ENCODE measurements at regions not wholly inside any gene's neighbourhood (a gene's known extent, or its start where the extent isn't known, plus 50 kb on each side); places are given as distances from the start of the nearest gene placed in this dataset.

DNA sequence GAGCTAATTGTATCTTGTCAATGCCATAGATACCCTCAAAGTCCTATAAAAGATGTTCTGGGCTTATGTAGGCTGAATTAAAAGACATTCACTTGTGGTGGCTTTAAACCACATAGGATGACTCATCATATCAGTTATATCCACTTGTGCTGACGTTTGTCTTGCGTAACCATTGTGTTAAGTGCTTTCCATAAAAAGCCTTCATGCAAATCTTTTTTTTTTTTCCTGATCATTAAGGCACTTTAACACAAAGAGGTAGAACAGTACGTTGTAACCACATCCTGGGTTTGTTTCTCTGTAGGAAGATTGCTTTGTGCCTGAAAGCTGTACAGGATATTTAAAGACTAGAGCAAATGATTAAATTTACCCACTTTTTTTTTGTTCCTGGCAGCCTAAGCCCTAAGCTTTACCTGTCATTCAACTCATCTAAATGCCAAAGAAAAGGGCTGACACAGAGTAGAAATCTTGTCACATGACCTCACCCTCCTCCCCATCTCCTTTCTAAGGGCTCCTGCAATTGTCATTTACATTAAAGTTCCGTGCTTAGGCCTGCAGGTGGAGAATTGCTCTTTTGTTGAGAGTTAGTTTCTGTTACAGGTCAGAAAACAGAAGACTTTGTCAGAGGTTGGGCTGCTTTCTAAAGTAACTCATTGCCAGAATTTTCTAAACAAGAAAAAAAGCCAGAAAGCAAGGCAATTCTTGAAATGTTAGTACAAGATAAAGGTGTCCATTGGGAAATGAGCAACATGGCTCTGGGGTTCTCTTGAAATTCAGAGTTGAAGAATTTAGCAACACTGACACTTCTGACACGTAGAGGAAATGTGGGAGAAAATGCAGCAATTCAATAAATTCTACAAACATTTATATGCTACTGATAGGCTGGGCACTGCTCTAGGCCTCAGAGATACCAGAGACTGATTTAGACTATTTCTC, 555.6 kb downstream of the PPARGC1A start:
- peak; percentile 67 for DNase-seq (ENCODE audit: low spot score)

DNA sequence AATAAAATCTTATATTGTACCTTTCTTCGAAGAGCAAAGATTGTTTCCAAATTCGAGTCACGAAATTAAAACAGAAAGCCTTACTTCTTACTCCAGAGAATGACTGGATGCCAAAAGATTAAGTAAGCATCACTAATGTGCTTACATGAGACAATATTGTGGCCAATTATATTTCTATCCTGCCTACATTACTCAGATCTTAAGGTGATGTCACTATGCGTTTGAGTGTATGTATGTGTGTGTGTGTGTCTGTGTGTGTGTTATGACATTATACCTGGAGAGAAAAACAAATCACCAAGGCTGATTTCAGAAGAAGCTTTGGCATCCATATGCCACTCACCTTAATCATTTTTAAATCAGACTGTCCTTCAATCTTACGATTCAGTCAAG, 556.3 kb downstream of the PPARGC1A start:
- no peak for DNase-seq (ENCODE audit: low spot score)

DNA sequence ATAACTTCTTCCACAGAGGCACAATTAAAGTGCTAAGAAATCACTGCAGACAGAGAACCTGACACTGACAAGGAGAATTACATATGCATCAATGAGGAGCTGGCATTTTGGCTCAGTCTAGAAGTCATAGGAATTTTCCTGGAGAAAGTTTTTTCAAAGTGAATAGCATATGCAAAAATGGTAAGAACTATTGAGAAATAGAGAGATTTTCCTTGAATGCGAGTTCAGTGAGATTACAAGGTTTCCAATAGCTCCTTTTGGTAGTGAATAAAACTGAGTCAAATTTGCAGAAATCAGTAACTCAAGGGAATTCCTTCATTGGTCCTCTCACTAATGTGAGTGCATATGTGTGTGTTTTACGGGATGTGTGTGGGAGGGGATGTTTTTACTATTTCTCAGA, 557.5 kb downstream of the PPARGC1A start:
- no peak for DNase-seq (ENCODE audit: low spot score)

DNA sequence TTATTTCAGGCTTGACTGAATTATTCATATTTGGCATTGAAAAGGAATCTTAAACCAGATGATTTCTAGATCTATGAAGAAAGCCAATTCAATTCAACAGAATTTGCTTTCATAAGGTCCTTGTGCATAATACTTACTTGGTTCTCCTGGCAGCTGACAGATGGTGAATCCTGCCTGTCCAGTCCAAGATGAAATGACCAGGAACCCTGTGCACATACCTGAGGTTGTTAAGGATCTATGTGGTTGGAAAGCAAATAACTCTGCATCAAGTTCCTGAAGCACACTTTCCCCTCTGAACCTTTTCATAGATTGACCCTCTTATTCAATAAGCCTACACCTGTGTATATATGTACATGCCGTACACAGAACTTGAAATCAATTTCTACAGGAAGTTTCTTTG, 562.7 kb downstream of the PPARGC1A start:
- DNase-seq (ENCODE audit: low spot score), result no peak

DNA sequence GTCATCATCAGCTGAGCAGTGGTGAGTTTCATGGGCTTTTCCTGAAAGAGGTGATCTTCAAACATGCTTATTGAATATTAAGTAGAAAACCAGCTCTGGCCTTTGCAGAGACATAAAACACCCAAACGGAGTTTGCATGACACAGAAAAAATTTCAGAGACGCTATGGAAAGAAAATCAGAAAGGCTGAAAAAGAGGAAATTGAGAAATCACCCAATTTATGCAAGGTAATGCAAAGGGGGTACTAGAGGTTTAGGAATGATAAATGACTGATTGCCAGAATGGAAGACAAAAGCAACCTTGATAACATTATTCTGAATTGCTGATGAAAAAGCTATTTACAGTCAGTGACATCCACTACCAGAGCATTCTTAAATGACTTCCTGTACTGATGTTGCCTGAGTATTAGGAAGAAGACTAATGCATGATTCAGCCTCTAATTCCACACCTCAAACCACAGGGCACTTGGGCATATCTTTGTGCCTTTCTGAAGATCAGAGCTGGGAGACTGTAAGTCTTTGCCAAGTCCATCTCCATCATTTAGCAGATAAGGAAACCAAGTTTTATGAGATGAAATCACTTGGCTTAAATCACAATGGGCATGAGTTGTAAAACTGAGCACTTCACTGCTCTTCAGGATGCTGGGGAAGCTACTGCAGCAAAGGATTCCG, 565.7 kb downstream of the PPARGC1A start:
- no peak for DNase-seq (ENCODE audit: low spot score)

DNA sequence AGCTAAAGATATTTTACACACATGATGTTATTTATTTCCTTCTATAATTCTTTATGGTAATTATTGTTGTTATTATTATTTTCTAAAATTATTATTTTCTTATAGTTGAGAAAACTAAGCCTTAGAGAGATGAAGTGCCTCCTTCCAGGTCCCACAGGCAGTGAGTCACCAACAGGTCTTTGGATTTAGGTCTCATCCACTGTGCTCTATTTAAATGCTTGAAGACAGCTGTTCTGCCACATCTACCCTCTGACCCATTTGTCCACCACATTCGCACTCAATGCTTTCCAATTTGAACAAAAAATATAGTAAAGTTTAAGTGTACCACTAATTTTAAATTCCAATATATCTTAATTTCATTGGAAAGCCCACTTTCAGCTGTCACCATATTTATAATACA, 566.4 kb downstream of the PPARGC1A start:
- no peak for DNase-seq (ENCODE audit: low spot score)

DNA sequence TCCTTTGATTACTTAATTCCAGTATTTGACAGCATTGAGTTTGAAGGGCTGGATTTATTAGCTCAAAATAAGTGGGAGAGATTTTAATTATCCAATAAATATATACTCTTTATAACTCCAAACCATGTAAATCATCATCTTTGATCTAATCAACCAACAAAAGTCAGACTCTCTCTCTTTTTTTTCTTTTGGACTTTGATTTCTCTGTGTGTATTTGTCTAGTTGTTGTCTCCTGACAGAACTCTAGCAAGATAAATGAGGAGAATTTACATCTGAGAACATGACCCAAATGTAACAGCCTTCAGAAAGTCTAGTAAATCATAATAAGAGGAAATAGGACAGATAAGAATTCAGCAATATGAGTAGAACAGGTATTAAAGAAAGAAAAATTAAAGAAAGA, 567.1 kb downstream of the PPARGC1A start:
- no peak for DNase-seq (ENCODE audit: low spot score)

DNA sequence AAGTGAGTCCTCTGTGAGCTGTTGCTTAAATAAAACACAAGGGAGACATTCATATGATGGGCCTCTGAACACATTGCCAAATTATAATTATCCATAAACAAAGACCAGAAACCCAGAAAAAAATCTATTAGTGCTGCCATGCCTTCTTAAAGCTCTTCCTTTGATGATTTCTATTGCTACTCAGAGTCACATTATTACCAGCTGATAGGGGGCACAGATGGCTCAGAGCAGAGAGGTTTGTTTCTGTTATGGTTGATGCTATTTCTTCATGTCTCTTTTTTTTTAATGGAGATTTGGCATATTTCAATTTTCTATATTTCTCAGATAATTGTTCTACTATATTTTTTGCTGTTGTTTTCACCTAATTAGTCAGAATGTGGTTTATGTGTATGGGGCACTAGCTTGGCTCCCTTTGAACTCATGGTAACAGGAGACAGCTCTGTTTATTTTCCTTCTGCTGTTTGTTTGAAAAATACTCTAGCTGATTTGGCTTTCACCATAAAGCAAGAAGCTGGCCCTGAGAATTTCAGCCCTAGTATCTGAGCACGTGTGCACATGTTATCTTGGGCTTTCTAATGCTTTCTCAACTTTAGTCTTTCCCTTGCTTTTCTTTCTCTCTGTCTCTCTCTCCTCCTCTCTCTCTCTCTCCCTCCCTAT, 568.8 kb downstream of the PPARGC1A start:
- no peak for DNase-seq (ENCODE audit: low spot score)

DNA sequence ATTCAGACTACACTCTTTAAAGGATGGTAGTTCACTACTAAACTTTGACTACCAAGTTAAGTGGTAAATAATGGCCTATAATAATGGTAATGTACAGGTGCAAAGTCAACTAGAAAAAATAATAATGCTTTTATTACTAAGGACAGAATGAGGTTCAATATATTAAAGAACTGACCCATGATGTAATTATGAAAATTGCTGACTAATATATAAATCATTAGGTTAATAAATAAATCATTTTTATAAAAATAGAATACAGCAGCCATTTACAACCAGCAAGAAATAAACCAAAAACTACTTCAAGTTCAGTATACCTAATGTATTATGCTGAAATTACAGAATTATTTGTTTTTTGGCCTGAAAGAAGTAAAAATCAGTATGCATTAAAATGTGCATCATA, 577.2 kb downstream of the PPARGC1A start:
- DNase-seq (ENCODE audit: low spot score), result no peak

DNA sequence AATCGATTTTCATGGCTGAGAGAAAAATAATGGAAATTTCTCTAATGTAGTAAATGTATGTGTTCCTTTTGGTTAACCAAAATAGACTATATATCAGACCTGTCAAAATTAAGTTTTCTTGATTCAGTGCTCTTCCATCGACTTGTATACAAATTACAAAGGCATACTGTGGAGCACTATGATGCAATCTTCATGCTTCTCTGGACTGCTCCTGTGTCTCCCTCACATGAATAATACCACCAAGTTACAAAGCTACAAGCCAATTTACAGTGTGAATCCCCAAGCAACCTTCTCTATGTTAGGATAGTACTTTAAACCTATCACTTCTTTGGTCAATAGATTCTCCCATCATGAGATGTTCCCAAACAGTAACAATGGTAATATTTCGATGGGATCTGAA, 577.9 kb downstream of the PPARGC1A start:
- no peak for DNase-seq (ENCODE audit: low spot score)

DNA sequence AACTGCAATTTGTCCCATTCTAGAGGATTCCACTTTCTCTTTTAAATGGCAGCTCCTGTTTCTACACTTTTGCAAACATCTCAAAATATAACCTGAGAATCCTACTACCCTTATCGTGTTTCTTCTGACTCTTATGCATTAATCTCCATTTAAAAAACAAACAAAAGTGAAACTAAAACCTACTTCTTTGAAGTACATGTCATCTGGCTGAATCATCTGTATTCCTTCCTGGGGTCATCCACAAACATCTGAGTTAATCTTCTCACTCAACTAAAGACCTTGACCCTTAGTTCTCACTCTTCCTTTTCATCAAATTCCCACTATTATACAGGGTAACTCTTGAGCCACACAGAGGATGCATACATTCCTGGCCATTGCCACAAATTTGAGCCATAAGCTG, 584.8 kb downstream of the PPARGC1A start:
- DNase-seq (ENCODE audit: low spot score), result no peak

DNA sequence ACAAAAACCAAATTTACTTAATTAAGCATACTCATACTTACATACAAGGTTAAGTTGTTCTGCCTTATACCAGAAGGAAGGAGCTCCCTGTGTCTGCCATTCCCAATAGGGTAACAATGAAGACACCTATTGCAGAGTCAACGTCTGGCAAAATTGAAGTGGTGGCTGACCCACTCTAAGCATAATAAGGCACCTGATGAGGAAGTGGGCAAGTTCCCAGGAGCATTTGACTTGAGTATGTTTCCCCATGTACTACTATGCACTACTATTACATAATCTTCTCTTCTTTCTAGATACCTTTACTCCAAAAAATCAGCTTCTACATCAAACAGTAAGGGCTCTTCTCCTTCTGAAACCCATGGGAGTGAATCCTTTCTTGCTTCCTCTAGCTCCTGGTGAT, 591.5 kb downstream of the PPARGC1A start:
- no peak for DNase-seq (ENCODE audit: low spot score)

DNA sequence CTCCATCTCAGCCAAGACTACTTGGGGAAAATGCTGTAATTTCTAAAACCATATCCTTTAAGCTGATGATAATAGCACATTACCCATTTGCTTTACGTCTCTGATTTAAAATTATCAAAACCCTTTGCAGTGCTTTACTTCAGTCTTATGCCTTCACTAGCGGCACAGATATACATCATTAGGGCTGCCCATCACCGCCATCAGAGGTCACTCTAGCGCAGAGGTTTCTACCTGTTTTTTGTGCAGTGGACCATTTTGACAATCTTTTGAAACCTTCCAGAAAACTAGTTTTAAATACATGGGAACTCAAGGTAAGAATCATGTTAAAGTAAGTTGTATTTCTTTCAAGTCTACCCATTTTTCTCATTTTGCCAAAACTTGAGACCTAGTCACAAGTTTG, 592.5 kb downstream of the PPARGC1A start:
- no peak for DNase-seq (ENCODE audit: low spot score)

DNA sequence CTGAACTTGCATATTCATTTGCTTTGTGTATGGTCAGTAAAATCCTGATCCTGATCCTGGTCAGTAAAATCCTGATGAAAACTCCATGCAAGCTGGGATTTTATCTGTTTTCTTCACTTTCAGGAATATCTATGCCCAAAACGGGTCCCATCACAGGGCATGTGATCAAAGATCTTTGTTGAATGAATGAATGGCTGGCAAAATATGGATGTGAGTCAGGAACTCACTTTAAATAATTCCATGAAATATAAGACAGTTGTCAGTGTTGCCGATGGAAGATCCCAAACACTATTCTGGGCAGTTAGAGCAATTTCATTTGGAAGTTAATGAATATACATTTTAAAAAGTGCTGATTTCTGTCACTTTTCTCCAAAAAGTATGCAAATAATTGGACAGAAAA, 598.4 kb downstream of the GBA3 start:
- no peak for DNase-seq (ENCODE audit: low spot score)

DNA sequence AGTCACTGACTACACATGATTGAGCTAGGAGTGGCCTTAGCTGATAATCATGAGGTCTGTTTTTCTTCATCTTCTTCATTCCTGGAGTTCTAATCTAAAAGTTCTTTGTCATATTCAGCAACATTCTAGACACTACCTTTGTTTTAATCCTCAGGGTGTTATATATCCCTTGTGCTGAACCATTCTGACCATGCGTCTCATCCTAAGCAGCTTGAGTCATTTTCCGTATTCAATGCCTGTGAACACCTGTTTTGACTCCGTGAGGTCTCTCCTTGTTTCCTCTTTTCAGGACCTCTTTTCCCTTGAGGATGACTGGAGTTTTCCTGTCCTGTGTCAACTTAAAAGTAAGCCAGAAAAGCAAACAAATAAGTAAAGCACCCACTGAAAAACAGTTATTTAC, 597.9 kb downstream of the GBA3 start:
- DNase-seq (ENCODE audit: low spot score), result no peak

DNA sequence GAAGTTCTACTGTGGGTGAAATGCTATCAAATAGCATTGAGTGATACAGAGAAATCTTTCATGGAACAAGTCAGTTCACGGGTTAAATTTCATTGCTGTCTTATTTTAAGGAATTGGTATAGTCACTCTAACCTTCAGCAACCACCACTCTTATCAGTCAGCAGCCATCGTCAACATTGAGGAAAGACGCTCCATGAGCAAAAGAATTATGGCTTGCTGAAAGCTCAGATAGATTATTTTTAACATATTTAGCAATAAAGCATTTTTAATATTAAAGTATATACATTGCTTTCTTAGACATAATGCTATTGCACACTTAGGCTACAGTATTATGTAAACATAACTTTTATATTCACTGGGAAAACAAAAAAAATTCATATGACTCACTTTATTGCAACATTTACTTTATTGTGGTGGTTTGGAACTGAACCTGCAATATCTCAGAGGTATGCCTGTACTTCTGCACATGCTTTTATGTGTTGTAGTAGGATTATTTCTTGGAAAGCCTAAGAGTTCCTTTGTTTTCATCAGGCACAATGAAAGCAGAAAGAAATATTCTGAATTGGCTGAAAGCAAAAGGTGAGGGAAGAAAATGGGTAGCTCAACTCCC, 586.7 kb downstream of the GBA3 start:
- DNase-seq (ENCODE audit: low spot score), result no peak

DNA sequence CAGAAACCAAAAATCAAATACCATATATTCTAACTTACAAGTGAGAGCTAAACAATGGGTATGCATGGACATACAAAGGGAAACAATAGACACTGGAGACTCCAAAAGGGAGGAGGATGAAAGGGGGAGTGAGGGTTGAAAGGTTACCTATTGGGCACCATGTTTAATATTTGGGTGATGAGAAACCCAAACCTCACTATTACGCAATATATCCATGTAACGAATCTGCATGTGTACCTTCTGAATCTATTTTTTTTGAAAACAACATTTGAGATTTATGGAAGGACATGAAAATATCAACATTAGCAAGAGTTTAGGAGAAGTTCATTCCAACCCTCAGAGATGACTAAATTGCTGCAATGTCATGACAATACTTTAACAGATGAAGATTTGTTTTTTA, 586.1 kb downstream of the GBA3 start:
- DNase-seq (ENCODE audit: low spot score), result no peak

DNA sequence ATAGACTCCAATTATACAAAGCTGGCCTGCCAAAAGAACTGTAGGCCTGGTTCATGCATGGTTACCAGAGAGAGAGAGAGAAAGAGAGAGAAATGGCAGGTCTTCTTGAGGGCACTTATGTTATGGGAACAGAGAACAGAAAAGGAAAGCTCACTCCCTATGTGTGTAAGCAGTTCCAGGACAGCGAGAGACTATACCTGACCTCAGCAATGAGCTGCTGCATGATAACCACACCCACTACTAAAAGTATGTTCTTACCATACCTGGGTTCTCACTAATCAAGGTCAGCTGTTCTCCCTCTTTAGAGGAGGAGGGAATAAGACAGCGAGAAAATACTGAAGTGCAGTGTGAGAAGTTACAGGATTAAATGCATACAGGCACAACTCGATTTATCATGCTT, 583.3 kb downstream of the GBA3 start:
- no peak for DNase-seq (ENCODE audit: low spot score)

DNA sequence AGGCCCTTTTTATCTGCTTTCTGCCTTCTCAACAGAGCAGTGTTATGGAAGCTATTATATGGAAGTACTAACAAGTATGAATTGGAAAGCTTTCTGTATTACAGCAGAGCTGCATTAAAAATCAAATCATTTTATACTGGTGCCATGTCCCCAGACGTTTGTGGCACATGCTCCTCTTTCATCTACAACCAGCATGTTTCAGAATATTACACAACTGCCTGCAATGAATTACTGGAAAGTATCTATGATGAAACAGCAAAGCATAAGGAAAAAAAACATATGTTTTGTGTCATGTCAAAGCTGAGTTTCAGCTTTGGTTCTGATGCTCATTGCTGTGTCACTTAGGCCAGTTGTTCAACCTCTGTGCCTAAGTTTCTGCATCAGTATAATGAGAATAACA, 576.8 kb downstream of the GBA3 start:
- no peak for DNase-seq (ENCODE audit: low spot score)

DNA sequence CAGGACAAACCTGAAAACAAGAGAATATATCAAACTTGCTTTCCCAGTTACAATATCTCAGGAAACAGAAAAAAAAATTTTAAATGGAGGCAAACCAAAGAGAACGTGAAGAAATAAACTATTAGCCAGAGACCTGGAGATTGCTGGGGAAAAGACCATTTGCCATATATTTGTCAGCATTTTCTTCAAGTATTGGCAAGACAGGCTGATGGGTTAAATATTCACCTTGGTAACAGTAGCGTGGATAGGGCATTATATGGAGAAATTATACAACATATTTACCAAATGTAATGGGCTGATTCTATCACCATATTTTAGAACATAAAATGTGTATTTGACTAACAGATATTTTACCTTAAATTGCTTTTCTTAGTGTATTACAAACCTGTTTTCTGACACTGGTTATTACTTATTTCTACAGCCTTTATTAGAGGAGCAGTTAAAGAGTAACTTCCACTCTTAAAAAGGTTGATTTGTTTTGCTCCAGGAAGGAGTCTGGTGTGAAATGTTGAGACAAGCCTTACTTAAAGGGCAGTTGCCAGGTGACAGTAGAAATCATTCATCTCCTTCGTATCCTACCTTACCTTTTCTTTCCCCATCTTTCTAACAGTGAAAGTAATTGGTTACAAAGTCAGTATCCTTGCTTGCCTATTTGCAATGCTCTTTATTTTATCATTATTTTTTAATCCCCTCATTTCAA, 575.5 kb downstream of the GBA3 start:
- DNase-seq (ENCODE audit: low spot score), result no peak

DNA sequence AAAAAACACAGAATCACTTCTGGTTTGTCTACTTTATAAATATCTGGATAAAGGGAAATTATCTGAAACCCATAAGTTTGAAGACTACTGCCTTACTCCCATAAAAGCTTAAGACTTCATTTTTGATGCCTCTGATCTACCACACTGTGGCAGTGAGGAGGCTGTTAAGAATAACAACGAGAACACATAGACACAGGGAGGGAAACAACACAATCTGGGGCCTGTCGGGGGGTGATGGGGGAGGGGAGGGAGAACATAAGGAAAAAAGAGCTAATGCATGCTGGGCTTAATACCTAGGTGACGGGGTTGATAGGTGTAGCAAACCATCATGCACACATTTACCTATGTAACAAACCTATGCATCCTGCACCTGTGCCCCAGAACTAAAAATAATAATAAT, 573.7 kb downstream of the GBA3 start:
- no peak for DNase-seq (ENCODE audit: low spot score)

DNA sequence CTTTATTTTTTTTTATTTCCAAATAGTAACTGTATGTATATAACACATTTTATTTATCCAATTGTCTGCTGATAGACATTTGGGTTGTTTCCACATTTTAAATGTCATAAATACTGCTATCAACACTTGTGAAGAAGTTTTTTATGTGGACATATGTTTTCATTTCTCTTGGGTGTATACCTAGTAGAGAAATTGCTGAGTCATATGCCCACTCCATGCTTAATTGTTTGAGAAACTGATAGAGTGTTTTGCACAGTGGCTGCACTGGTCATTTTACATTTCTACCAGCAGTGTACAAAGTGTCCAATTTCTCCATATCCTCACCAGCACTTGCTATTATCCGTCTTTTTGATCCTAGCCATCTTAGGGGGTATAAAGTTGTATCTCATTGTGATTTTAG, 567.8 kb downstream of the GBA3 start:
- DNase-seq (ENCODE audit: low spot score), result no peak
